Transverse colon (tissue), 4 donors: ENCODE measurements at regions not wholly inside any gene's neighbourhood (a gene's known extent, or its start where the extent isn't known, plus 50 kb on each side); places are given as distances from the start of the nearest gene placed in this dataset.

Experiments used
- POLR2A ChIP-seq: fragments of 450-650 bp; IDR thresholded peaks from one replicate; pipeline ENCODE4 v1.6.1; 2016; ENCODE audit warnings: antibody characterized with exemption, mild to moderate bottlenecking, moderate library complexity
- POLR2AphosphoS5 ChIP-seq, 3 donors: sonication (generic); formaldehyde crosslinking; IDR thresholded peaks; one replicate each; pipeline ENCODE4 v1.6.1; 2016; ENCODE audit warnings: antibody characterized with exemption in 3 of 3
- TF ChIP-seq, protein P1 (sequence below), 5 experiments: fragments of 200-600 bp in 3 of 5; fragments of 450-650 bp in 2 of 5; sonication (generic) in 3 of 5; IDR thresholded peaks; 1 replicate in 2 of 5; 2 replicates in 3 of 5; pipeline ENCODE4 v1.5.1; 2016 to 2017; ENCODE audit warnings: antibody characterized with exemption in 5 of 5, inconsistent platforms in 3 of 5, mild to moderate bottlenecking in 2 of 5, moderate library complexity in 1 of 5

DNA sequence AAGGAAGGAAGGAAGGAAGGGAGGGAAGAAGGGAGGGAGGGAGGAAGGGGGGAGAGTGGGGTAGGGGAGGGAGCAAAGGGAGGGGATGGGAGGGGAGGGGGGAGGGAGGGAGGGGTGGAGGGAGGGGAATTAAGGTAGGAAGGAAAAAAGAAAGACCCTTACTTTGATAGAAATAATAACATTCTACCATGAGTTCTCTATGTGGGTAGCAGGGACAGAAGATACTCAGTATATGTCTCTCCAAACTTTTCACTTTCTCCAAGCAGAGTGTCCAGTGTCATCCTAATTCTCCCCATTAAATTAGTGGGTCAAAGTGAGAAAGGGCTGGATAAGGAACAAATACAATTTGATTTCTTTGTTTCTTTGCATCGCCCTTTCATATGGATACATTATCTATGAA is 553.4 kb upstream of the USP15 start:
- TF ChIP-seq, protein P1, sequence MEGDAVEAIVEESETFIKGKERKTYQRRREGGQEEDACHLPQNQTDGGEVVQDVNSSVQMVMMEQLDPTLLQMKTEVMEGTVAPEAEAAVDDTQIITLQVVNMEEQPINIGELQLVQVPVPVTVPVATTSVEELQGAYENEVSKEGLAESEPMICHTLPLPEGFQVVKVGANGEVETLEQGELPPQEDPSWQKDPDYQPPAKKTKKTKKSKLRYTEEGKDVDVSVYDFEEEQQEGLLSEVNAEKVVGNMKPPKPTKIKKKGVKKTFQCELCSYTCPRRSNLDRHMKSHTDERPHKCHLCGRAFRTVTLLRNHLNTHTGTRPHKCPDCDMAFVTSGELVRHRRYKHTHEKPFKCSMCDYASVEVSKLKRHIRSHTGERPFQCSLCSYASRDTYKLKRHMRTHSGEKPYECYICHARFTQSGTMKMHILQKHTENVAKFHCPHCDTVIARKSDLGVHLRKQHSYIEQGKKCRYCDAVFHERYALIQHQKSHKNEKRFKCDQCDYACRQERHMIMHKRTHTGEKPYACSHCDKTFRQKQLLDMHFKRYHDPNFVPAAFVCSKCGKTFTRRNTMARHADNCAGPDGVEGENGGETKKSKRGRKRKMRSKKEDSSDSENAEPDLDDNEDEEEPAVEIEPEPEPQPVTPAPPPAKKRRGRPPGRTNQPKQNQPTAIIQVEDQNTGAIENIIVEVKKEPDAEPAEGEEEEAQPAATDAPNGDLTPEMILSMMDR (IDR thresholded peaks at IDR 0.05), result no peak
- TF ChIP-seq POLR2AphosphoS5 (IDR thresholded peaks at IDR 0.05) (no peak), POLR2A (no peak)
